ENCODE measurements at regions not wholly inside any gene's neighbourhood (a gene's known extent, or its start where the extent isn't known, plus 50 kb on each side); places are given as distances from the start of the nearest gene placed in this dataset.

- TF ChIP-seq GATA2 (IDR thresholded peaks at IDR 0.05; ENCODE audit: low read depth, low read length) (no peak), GATA3 (IDR thresholded peaks at IDR 0.05; ENCODE audit: low read depth, low read length) (no peak)
Observed at GRCh38 chr12:14214495-14214894, 151.0 kb upstream of the ATF7IP start.

DNA sequence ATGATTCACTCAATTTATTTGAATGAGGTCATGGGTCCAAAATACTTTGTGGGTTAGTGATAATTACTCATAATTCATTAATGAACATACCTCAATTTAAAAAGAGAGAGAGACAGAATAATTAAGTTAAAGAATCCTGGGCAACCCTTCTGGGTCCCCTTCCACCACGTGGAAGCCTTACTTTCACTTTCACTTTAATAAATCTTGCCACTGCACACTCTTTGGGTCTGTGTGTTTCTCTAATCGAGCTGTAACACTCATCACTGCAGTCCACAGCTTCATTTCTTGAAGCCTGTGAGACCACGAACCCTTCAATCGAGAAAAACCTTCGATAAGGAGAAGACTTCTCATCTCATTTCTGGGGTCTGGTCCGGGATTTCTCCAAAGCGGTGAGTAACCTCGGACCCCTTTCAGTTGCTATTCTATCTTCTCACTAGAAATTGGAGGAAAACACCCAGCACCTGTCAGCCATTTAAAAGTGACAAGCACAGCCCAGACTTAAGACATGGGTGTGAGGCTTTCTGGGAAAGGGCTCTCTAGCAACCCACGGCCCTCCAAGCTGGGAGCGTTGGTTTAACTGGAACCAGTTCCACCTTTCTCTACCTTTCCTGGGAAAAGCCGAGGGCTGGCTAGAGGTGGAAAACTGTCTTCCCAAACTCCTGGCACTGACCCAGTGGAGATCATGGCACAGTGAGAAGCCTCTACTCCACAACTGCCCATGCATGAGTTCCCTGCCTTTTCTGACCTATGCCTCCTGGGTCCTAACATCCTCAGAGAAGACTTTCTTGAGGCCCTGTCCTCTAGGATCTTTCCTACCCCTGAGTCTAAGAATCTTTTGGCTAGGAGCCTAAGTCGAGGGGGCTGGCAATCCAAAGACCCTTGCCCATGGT lies 148.8 kb upstream of the ATF7IP start:
- TF ChIP-seq GATA3 (IDR thresholded peaks at IDR 0.05; ENCODE audit: low read depth, low read length) (no peak), GATA2 (IDR thresholded peaks at IDR 0.05; ENCODE audit: low read depth, low read length) (no peak)

DNA sequence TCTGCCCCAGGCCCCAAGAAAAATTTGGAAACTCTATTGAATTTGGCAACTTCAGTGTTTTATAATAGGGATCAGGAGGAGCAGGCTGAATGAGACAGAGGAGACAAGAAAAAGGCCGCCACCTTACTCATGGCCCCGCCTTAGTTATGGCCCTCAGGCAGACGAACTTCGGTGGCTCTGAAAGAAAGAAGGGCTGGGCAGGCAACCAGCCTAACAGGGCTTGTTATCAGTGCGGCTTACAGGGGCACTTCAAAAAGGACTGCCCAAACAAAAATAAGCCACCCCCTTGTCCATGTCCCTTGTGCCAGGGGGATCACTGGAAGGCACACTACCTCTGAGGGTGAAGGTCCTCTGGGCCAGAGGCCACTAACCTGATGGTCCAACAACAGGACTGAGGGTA lies 146.3 kb upstream of the ATF7IP start:
- TF ChIP-seq GATA3 (IDR thresholded peaks at IDR 0.05; ENCODE audit: low read depth, low read length) (no peak), GATA2 (IDR thresholded peaks at IDR 0.05; ENCODE audit: low read depth, low read length) (no peak)

DNA sequence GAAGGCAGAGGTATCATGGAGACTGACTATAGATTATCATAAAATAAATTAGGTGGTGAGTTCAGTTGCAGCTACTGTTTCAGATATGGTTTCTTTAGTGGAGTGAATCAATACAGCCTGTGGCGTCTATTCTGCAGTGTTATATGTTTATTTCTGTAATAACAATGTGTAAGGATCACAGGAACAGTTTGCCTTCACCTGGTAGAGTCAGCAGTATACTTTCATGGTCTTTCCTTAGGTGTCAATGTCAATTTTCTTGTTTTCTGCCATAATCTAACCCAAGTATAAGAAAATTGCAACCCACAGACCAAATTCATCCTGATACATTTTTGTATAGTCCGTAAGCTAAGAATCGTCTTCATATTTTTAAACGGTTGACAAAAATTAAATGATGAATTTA lies 140.4 kb upstream of the ATF7IP start:
- no peak for TF ChIP-seq GATA3 (IDR thresholded peaks at IDR 0.05; ENCODE audit: low read depth, low read length)
- no peak for TF ChIP-seq GATA2 (IDR thresholded peaks at IDR 0.05; ENCODE audit: low read depth, low read length)

- TF ChIP-seq GATA3 (IDR thresholded peaks at IDR 0.05; ENCODE audit: low read depth, low read length) (no peak), GATA2 (IDR thresholded peaks at IDR 0.05; ENCODE audit: low read depth, low read length) (no peak)
Observed at GRCh38 chr12:14238221-14238792, 127.2 kb upstream of the ATF7IP start.

- 0 out of 2 replicates have a peak, but pooled peaks have one; percentile 14 for TF ChIP-seq GATA2 (IDR thresholded peaks at IDR 0.05; ENCODE audit: low read depth, low read length)
- no peak for TF ChIP-seq GATA3 (IDR thresholded peaks at IDR 0.05; ENCODE audit: low read depth, low read length)
Observed at GRCh38 chr12:14239350-14239934, 126.0 kb upstream of the ATF7IP start.

DNA sequence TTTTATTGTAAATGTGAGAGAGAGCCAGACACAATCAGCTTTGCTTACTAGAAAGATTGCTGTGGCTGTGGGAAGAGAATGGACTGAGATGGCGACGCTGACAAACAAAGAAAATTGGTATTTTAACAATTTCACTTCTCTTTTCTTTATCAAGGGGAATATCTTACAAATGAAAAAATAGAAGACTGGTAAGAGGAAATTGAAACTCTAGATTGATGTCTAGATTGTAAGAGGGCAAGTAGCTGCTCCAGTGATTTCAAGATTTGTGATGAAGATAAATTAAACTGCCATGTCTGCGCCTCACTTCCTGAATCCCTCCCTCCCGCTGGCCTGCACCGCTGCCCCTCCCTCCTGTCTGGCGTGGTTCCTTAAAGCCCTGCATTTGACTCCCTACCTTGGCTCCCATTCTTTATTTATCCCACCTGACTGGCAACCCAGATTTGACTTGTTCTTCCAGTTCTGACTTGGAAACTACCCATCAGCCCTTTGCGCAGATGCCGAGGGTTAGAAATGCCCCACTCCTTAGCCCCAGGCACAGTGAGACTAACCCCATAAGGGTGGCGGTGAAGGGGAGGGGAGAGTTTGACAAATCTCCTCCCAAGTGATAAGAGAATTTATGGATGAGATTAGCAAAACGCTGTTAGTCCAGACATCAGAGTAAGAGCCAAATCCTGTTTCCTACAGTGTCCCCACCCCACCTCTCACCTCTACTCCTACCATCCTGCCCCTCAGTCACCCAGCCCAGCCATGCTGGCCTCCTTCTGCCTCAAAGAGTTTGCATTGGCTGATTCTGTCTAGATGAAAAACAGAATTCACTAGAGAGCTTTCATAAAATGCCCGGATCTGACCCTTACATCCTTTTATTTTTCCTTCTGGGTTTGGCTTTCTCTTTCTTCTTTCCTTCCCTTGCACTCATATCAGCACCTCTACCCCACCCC lies 125.3 kb upstream of the ATF7IP start:
- TF ChIP-seq GATA2 (IDR thresholded peaks at IDR 0.05; ENCODE audit: low read depth, low read length) (peak; percentile 75), GATA3 (IDR thresholded peaks at IDR 0.05; ENCODE audit: low read depth, low read length) (no peak)

DNA sequence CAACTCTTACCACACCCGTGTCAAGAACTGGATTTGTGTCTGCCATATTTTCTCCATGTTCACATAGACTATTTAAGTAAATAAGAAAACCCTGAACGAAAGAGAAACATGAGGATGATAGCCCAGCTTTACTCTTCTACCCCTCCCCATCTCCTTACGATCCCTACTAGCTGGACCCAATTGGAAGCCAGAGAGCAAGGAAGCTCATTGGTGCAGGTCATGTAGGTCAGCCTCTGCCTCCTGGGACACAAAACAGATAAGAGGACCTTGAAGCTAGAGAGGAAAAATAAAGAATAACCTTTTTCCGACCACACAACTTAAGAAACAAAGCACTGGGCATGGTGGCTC lies 124.6 kb upstream of the ATF7IP start:
- no peak for TF ChIP-seq GATA3 (IDR thresholded peaks at IDR 0.05; ENCODE audit: low read depth, low read length)
- no peak for TF ChIP-seq GATA2 (IDR thresholded peaks at IDR 0.05; ENCODE audit: low read depth, low read length)

GRCh38 chr12:14243941-14244340 lies 121.5 kb upstream of the ATF7IP start:
- TF ChIP-seq GATA3 (IDR thresholded peaks at IDR 0.05; ENCODE audit: low read depth, low read length) = no peak
- no peak for TF ChIP-seq GATA2 (IDR thresholded peaks at IDR 0.05; ENCODE audit: low read depth, low read length)

GRCh38 chr12:14244876-14245669 lies 120.4 kb upstream of the ATF7IP start:
- TF ChIP-seq GATA3 (IDR thresholded peaks at IDR 0.05; ENCODE audit: low read depth, low read length) (no peak), GATA2 (IDR thresholded peaks at IDR 0.05; ENCODE audit: low read depth, low read length) (no peak)

- TF ChIP-seq GATA2 (IDR thresholded peaks at IDR 0.05; ENCODE audit: low read depth, low read length) = no peak
- no peak for TF ChIP-seq GATA3 (IDR thresholded peaks at IDR 0.05; ENCODE audit: low read depth, low read length)
Observed at GRCh38 chr12:14247166-14247565, 118.3 kb upstream of the ATF7IP start.

DNA sequence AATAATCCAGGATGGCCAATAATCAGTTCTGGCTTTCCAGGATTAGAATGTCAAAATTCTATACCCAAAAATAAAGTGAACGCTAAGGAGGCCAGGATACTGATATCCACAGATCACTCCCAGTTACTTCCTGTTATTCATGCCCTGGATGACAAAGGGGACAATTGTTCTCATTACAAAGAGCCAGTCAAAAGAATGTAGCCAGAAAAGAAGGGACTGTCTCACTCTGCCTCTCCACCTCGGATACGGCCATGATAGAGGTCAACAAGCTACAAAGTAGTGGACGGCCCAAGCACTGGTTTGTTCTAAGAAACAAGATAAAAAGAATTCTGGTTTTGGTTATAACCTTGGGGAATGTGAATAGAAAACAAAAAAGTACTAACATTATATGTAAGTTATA lies 116.1 kb upstream of the ATF7IP start:
- TF ChIP-seq GATA2 (IDR thresholded peaks at IDR 0.05; ENCODE audit: low read depth, low read length) = no peak
- no peak for TF ChIP-seq GATA3 (IDR thresholded peaks at IDR 0.05; ENCODE audit: low read depth, low read length)

DNA sequence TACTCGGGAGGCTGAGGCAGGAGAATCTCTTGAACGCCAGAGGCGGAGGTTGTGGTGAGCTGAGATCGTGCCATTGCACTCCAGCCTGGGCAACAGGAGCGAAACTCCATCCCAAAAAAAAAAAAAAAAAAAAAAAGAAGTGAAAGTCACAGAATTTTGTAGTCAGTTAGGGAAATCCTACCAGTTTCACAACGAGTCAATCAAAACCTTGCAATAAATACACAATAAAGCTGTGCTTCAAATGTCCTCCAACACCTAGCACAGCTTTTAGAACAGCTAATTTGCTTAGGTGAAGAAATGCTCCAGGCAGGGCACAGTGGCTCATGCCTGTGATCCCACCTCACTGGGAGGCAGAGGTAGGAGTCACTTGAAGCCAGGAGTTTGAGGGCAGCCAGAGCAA lies 112.8 kb upstream of the ATF7IP start:
- TF ChIP-seq GATA2 (IDR thresholded peaks at IDR 0.05; ENCODE audit: low read depth, low read length) = no peak
- TF ChIP-seq GATA3 (IDR thresholded peaks at IDR 0.05; ENCODE audit: low read depth, low read length) = no peak
